ENCODE measurements at regions not wholly inside any gene's neighbourhood (a gene's known extent, or its start where the extent isn't known, plus 50 kb on each side); places are given as distances from the start of the nearest gene placed in this dataset.

DNA sequence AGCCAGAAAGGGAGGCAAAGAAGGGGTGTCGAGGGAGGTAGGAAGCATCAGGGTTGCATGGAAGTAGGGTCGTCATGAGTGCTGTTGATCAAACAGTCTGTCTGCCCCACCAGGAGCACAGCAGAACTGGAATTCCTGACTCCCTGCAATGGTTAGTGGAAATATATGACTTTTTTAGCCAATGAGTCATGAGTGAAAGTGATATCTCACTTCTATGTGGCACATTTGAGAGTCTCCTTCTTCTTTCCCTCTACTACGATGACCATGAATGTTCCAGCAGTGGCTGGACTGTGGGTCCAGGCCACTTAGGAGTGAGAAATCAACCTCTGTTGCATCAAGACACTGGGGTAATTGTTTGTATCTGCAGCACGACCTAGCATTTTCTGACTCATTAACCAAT, 199.5 kb downstream of the TTC32 start:
- H3K36me3 ChIP-seq (ENCODE audit: control insufficient read depth in 2 of 2, insufficient read depth in 2 of 2, low read length in 2 of 2), result no peaks in the 10 kb centered on the region
- H3K9me3 ChIP-seq (ENCODE audit: control insufficient read depth in 2 of 2, low read length in 2 of 2), result peaks cover 6% of the 10 kb centered on the region in 2 donors
- no peaks in the 10 kb centered on the region for H3K27me3 ChIP-seq (ENCODE audit: control insufficient read depth in 1 of 2, insufficient read depth in 2 of 2, low read length in 2 of 2)
- H3K4me1 ChIP-seq (ENCODE audit: control insufficient read depth, insufficient read depth, low read length), result no peaks in the 10 kb centered on the region
- no peak overlapping the region for H3K9ac ChIP-seq (ENCODE audit: low read length in 2 of 2)
- H3K4me3 ChIP-seq (ENCODE audit: low read length in 2 of 2), result no peak overlapping the region
- H3K27ac ChIP-seq (ENCODE audit: low read length), result no peak overlapping the region

- H3K4me1 ChIP-seq (ENCODE audit: control insufficient read depth, insufficient read depth, low read length), result no peaks in the 10 kb centered on the region
- no peak overlapping the region for H3K27ac ChIP-seq (ENCODE audit: low read length)
Observed at GRCh38 chr2:19700861-19701585, 200.8 kb downstream of the TTC32 start.

GRCh38 chr2:19697131-19697530, 204.7 kb downstream of the TTC32 start:
- Histone ChIP-seq H3K4me1 (ENCODE audit: control insufficient read depth, insufficient read depth, low read length) (no peaks in the 10 kb centered on the region), H3K9ac (ENCODE audit: low read length in 2 of 2) (no peak overlapping the region), H3K36me3 (ENCODE audit: control insufficient read depth in 2 of 2, insufficient read depth in 2 of 2, low read length in 2 of 2) (no peaks in the 10 kb centered on the region), H3K27ac (ENCODE audit: low read length) (no peak overlapping the region), H3K9me3 (ENCODE audit: control insufficient read depth in 2 of 2, low read length in 2 of 2) (peaks cover 6 to 7% of the 10 kb centered on the region in 2 donors), H3K4me3 (ENCODE audit: low read length in 2 of 2) (no peak overlapping the region), H3K27me3 (ENCODE audit: control insufficient read depth in 1 of 2, insufficient read depth in 2 of 2, low read length in 2 of 2) (no peaks in the 10 kb centered on the region)

More at GRCh38 chr2:19700861-19701585, 200.8 kb downstream of the TTC32 start:
- H3K27me3 ChIP-seq (ENCODE audit: control insufficient read depth in 1 of 2, insufficient read depth in 2 of 2, low read length in 2 of 2), result no peaks in the 10 kb centered on the region
- H3K36me3 ChIP-seq (ENCODE audit: control insufficient read depth in 2 of 2, insufficient read depth in 2 of 2, low read length in 2 of 2), result no peaks in the 10 kb centered on the region
- H3K4me3 ChIP-seq (ENCODE audit: low read length in 2 of 2), result no peak overlapping the region
- H3K9ac ChIP-seq (ENCODE audit: low read length in 2 of 2), result no peak overlapping the region
- peaks cover 6 to 7% of the 10 kb centered on the region in 2 donors for H3K9me3 ChIP-seq (ENCODE audit: control insufficient read depth in 2 of 2, low read length in 2 of 2)

- Histone ChIP-seq H3K4me1 (ENCODE audit: control insufficient read depth, insufficient read depth, low read length) (no peaks in the 10 kb centered on the region), H3K36me3 (ENCODE audit: control insufficient read depth in 2 of 2, insufficient read depth in 2 of 2, low read length in 2 of 2) (no peaks in the 10 kb centered on the region), H3K4me3 (ENCODE audit: low read length in 2 of 2) (no peak overlapping the region), H3K27ac (ENCODE audit: low read length) (no peak overlapping the region), H3K9ac (ENCODE audit: low read length in 2 of 2) (no peak overlapping the region), H3K27me3 (ENCODE audit: control insufficient read depth in 1 of 2, insufficient read depth in 2 of 2, low read length in 2 of 2) (no peaks in the 10 kb centered on the region), H3K9me3 (ENCODE audit: control insufficient read depth in 2 of 2, low read length in 2 of 2) (peaks cover 6 to 7% of the 10 kb centered on the region in 2 donors)
Observed at GRCh38 chr2:19695706-19696105, 206.1 kb downstream of the TTC32 start.

GRCh38 chr2:19691892-19692291, 209.9 kb downstream of the TTC32 start:
- Histone ChIP-seq H3K27me3 (ENCODE audit: control insufficient read depth in 1 of 2, insufficient read depth in 2 of 2, low read length in 2 of 2) (no peaks in the 10 kb centered on the region), H3K4me1 (ENCODE audit: control insufficient read depth, insufficient read depth, low read length) (peaks cover 4% of the 10 kb centered on the region), H3K36me3 (ENCODE audit: control insufficient read depth in 2 of 2, insufficient read depth in 2 of 2, low read length in 2 of 2) (no peaks in the 10 kb centered on the region), H3K27ac (ENCODE audit: low read length) (no peak overlapping the region), H3K4me3 (ENCODE audit: low read length in 2 of 2) (no peak overlapping the region), H3K9me3 (ENCODE audit: control insufficient read depth in 2 of 2, low read length in 2 of 2) (no peaks in the 10 kb centered on the region), H3K9ac (ENCODE audit: low read length in 2 of 2) (no peak overlapping the region)

DNA sequence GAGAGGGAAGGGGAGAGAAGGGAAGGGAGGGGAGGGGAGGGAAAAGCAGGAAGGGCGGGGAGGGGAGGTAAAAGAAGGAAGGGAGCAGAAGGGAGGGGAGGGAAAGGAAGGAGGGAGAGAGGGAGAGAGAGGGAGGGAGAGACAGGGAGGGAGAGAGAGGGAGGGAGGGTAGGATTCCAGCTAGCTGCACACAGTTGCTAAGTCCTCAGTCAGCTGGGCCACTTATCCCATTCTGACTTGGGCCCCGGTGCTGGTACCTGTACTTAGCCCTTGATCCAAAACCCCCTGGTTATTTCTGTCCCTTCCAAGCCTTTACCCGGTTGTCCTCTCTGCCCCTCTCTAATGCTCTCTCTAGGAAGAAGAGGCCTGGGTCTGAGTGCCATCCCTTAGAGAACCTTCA, 211.4 kb downstream of the TTC32 start:
- no peak overlapping the region for H3K27ac ChIP-seq (ENCODE audit: low read length)
- H3K9me3 ChIP-seq (ENCODE audit: control insufficient read depth in 2 of 2, low read length in 2 of 2), result no peaks in the 10 kb centered on the region
- H3K9ac ChIP-seq (ENCODE audit: low read length in 2 of 2), result no peak overlapping the region
- no peaks in the 10 kb centered on the region for H3K36me3 ChIP-seq (ENCODE audit: control insufficient read depth in 2 of 2, insufficient read depth in 2 of 2, low read length in 2 of 2)
- H3K4me3 ChIP-seq (ENCODE audit: low read length in 2 of 2), result no peak overlapping the region
- no peaks in the 10 kb centered on the region for H3K27me3 ChIP-seq (ENCODE audit: control insufficient read depth in 1 of 2, insufficient read depth in 2 of 2, low read length in 2 of 2)
- H3K4me1 ChIP-seq (ENCODE audit: control insufficient read depth, insufficient read depth, low read length), result peaks cover 4% of the 10 kb centered on the region

GRCh38 chr2:19689646-19690168, 212.1 kb downstream of the TTC32 start:
- Histone ChIP-seq H3K9ac (ENCODE audit: low read length in 2 of 2) (no peak overlapping the region), H3K4me1 (ENCODE audit: control insufficient read depth, insufficient read depth, low read length) (peaks cover 4% of the 10 kb centered on the region), H3K27me3 (ENCODE audit: control insufficient read depth in 1 of 2, insufficient read depth in 2 of 2, low read length in 2 of 2) (no peaks in the 10 kb centered on the region), H3K36me3 (ENCODE audit: control insufficient read depth in 2 of 2, insufficient read depth in 2 of 2, low read length in 2 of 2) (no peaks in the 10 kb centered on the region), H3K4me3 (ENCODE audit: low read length in 2 of 2) (no peak overlapping the region), H3K27ac (ENCODE audit: low read length) (no peak overlapping the region), H3K9me3 (ENCODE audit: control insufficient read depth in 2 of 2, low read length in 2 of 2) (no peaks in the 10 kb centered on the region)

- Histone ChIP-seq H3K36me3 (ENCODE audit: control insufficient read depth in 2 of 2, insufficient read depth in 2 of 2, low read length in 2 of 2) (no peaks in the 10 kb centered on the region), H3K4me3 (ENCODE audit: low read length in 2 of 2) (no peak overlapping the region), H3K4me1 (ENCODE audit: control insufficient read depth, insufficient read depth, low read length) (peaks cover 4% of the 10 kb centered on the region), H3K27ac (ENCODE audit: low read length) (no peak overlapping the region), H3K27me3 (ENCODE audit: control insufficient read depth in 1 of 2, insufficient read depth in 2 of 2, low read length in 2 of 2) (no peaks in the 10 kb centered on the region), H3K9ac (ENCODE audit: low read length in 2 of 2) (no peak overlapping the region), H3K9me3 (ENCODE audit: control insufficient read depth in 2 of 2, low read length in 2 of 2) (no peaks in the 10 kb centered on the region)
Observed at GRCh38 chr2:19688059-19688458, 213.7 kb downstream of the TTC32 start.

- no peaks in the 10 kb centered on the region for H3K36me3 ChIP-seq (ENCODE audit: control insufficient read depth in 2 of 2, insufficient read depth in 2 of 2, low read length in 2 of 2)
- no peak overlapping the region for H3K4me3 ChIP-seq (ENCODE audit: low read length in 2 of 2)
- no peaks in the 10 kb centered on the region for H3K27me3 ChIP-seq (ENCODE audit: control insufficient read depth in 1 of 2, insufficient read depth in 2 of 2, low read length in 2 of 2)
- no peak overlapping the region for H3K27ac ChIP-seq (ENCODE audit: low read length)
- H3K4me1 ChIP-seq (ENCODE audit: control insufficient read depth, insufficient read depth, low read length), result peaks cover 4% of the 10 kb centered on the region
- H3K9me3 ChIP-seq (ENCODE audit: control insufficient read depth in 2 of 2, low read length in 2 of 2), result no peaks in the 10 kb centered on the region
- H3K9ac ChIP-seq (ENCODE audit: low read length in 2 of 2), result no peak overlapping the region
Observed at GRCh38 chr2:19687017-19687659, 214.6 kb downstream of the TTC32 start.

GRCh38 chr2:19686439-19686838, 215.3 kb downstream of the TTC32 start:
- Histone ChIP-seq H3K4me1 (ENCODE audit: control insufficient read depth, insufficient read depth, low read length) (peaks cover 4% of the 10 kb centered on the region), H3K9me3 (ENCODE audit: control insufficient read depth in 2 of 2, low read length in 2 of 2) (no peaks in the 10 kb centered on the region), H3K27ac (ENCODE audit: low read length) (no peak overlapping the region), H3K4me3 (ENCODE audit: low read length in 2 of 2) (no peak overlapping the region), H3K36me3 (ENCODE audit: control insufficient read depth in 2 of 2, insufficient read depth in 2 of 2, low read length in 2 of 2) (no peaks in the 10 kb centered on the region), H3K9ac (ENCODE audit: low read length in 2 of 2) (no peak overlapping the region), H3K27me3 (ENCODE audit: control insufficient read depth in 1 of 2, insufficient read depth in 2 of 2, low read length in 2 of 2) (no peaks in the 10 kb centered on the region)

- Histone ChIP-seq H3K9ac (ENCODE audit: low read length in 2 of 2) (no peak overlapping the region), H3K36me3 (ENCODE audit: control insufficient read depth in 2 of 2, insufficient read depth in 2 of 2, low read length in 2 of 2) (no peaks in the 10 kb centered on the region), H3K27ac (ENCODE audit: low read length) (no peak overlapping the region), H3K4me3 (ENCODE audit: low read length in 2 of 2) (no peak overlapping the region), H3K27me3 (ENCODE audit: control insufficient read depth in 1 of 2, insufficient read depth in 2 of 2, low read length in 2 of 2) (no peaks in the 10 kb centered on the region), H3K9me3 (ENCODE audit: control insufficient read depth in 2 of 2, low read length in 2 of 2) (no peaks in the 10 kb centered on the region), H3K4me1 (ENCODE audit: control insufficient read depth, insufficient read depth, low read length) (peaks cover 4% of the 10 kb centered on the region)
Observed at GRCh38 chr2:19685731-19686130, 216.1 kb downstream of the TTC32 start.
